ENCODE measurements at regions not wholly inside any gene's neighbourhood (a gene's known extent, or its start where the extent isn't known, plus 50 kb on each side); places are given as distances from the start of the nearest gene placed in this dataset.
"Not testable (repeated sequence)": the region's sequence is repeated elsewhere in the genome, so short reads cannot be mapped to it uniquely, and the experiment has no call there.

GRCh38 chr2:40700231-40700954, 248.5 kb upstream of the SLC8A1 start:
- DNase-seq (ENCODE audit: low read depth): no peak

GRCh38 chr2:40712197-40712894, 260.5 kb upstream of the SLC8A1 start:
- not testable (repeated sequence) for DNase-seq (ENCODE audit: low read depth)

GRCh38 chr2:40716879-40717278, 265.0 kb upstream of the SLC8A1 start:
- no peak for DNase-seq (ENCODE audit: low read depth)

- no peak for DNase-seq (ENCODE audit: low read depth)
Observed at GRCh38 chr2:40719414-40719813, 267.5 kb upstream of the SLC8A1 start.

- DNase-seq (ENCODE audit: low read depth): no peak
Observed at GRCh38 chr2:40721595-40721994, 269.7 kb upstream of the SLC8A1 start.

- DNase-seq (ENCODE audit: low read depth): no peak
Observed at GRCh38 chr2:40723194-40723593, 271.3 kb upstream of the SLC8A1 start.

GRCh38 chr2:40725040-40725439, 273.1 kb upstream of the SLC8A1 start:
- DNase-seq (ENCODE audit: low read depth): no peak

GRCh38 chr2:40725950-40726349, 274.1 kb upstream of the SLC8A1 start:
- no peak for DNase-seq (ENCODE audit: low read depth)

- no peak for DNase-seq (ENCODE audit: low read depth)
Observed at GRCh38 chr2:40734797-40735196, 282.9 kb upstream of the SLC8A1 start.

GRCh38 chr2:40737180-40737579, 285.3 kb upstream of the SLC8A1 start:
- no peak for DNase-seq (ENCODE audit: low read depth)

- DNase-seq (ENCODE audit: low read depth): no peak
Observed at GRCh38 chr2:40740419-40740818, 288.5 kb upstream of the SLC8A1 start.

GRCh38 chr2:40741532-40741931, 289.6 kb upstream of the SLC8A1 start:
- DNase-seq (ENCODE audit: low read depth): no peak

GRCh38 chr2:40746191-40746590, 294.3 kb upstream of the SLC8A1 start:
- no peak for DNase-seq (ENCODE audit: low read depth)

- DNase-seq (ENCODE audit: low read depth): no peak
Observed at GRCh38 chr2:40751981-40752380, 300.1 kb upstream of the SLC8A1 start.

GRCh38 chr2:40752796-40753195, 300.9 kb upstream of the SLC8A1 start:
- no peak for DNase-seq (ENCODE audit: low read depth)

- no peak for DNase-seq (ENCODE audit: low read depth)
Observed at GRCh38 chr2:40754912-40755311, 303.0 kb upstream of the SLC8A1 start.

- DNase-seq (ENCODE audit: low read depth): no peak
Observed at GRCh38 chr2:40758401-40759155, 306.7 kb upstream of the SLC8A1 start.

- no peak for DNase-seq (ENCODE audit: low read depth)
Observed at GRCh38 chr2:40760071-40760666, 308.3 kb upstream of the SLC8A1 start.

- DNase-seq (ENCODE audit: low read depth): no peak
Observed at GRCh38 chr2:40773291-40773690, 321.4 kb upstream of the SLC8A1 start.

- no peak for DNase-seq (ENCODE audit: low read depth)
Observed at GRCh38 chr2:40783704-40784103, 331.8 kb upstream of the SLC8A1 start.

- DNase-seq (ENCODE audit: low read depth): no peak
Observed at GRCh38 chr2:40786636-40787035, 334.7 kb upstream of the SLC8A1 start.

GRCh38 chr2:40797120-40797519, 345.2 kb upstream of the SLC8A1 start:
- DNase-seq (ENCODE audit: low read depth): no peak

- DNase-seq (ENCODE audit: low read depth): no peak
Observed at GRCh38 chr2:40803900-40804299, 352.0 kb upstream of the SLC8A1 start.
